ENCODE measurements at regions not wholly inside any gene's neighbourhood (a gene's known extent, or its start where the extent isn't known, plus 50 kb on each side); places are given as distances from the start of the nearest gene placed in this dataset.

DNA sequence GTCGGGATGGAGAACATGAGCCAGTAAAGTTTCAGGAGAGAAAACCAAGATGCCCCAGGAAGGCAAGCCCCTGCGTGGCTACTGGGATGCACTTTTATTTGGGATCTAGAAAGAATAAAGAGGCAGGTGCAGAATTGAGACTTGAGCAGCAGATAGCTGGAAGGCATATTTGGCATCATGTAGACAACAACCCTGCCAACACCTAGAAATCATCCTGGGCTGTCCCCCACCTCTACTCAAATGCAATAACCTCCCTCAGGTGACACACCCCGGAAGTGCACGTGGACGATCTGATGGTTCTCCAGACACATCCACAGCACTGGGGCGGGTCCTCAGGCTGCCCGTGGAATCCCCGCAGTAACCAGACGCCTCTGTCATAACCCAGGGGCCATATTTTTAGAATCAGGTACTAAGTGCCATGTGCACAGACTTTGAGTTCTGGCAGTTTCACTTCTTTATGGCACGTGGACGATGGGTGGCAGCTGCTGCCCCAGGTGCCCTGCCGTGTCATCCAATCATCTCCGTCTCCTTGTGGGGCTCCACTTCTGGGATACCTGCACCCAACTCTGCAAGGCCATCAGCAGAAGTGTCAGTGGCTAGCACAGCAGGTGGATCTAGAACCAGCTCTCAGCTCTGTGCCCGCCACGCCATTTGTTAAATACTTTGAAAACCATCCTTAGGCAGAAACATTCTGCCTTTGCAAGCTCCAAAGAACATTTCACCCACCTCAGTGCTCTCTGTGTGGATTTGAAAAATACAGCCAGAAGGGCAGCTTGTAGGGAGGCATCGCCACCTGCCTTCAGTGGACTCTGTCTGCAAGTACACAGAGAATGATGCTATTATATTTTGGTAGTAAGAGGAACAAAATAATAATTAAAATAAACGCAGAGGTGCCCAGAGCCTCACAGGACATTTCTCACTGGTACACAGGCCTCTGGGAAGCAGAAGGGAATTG is 771.7 kb upstream of the TMEM132C start:
- no peaks in the 10 kb centered on the region for H3K4me1 ChIP-seq (ENCODE audit: control insufficient read depth in 2 of 3, insufficient read depth in 2 of 3, low read depth in 1 of 3, low read length in 3 of 3)
- intact Hi-C loops (cut with DNase I) = no loop called here
- DNase-seq (no peak), FAIRE-seq (no peak)
- H3K4me3 ChIP-seq (ENCODE audit: low read length in 3 of 3) = no peak overlapping the region
- TF ChIP-seq CTCF (IDR thresholded peaks at IDR 0.05; ENCODE audit: borderline replicate concordance, extremely low read depth, insufficient read depth) = no peak
- H3K9me3 ChIP-seq (ENCODE audit: control insufficient read depth in 2 of 3, insufficient read depth in 1 of 3, low read length in 3 of 3) = no peaks in the 10 kb centered on the region
- no peaks in the 10 kb centered on the region for H3K36me3 ChIP-seq (ENCODE audit: control insufficient read depth in 2 of 3, insufficient read depth in 3 of 3, low read length in 3 of 3)
- H3K9ac ChIP-seq (ENCODE audit: low read length in 3 of 3) = no peak overlapping the region
- H3K27me3 ChIP-seq (ENCODE audit: control insufficient read depth, insufficient read depth, low read length) = no peaks in the 10 kb centered on the region
- H3K27ac ChIP-seq (ENCODE audit: low read depth in 2 of 2, low read length in 2 of 2) = no peak overlapping the region

GRCh38 chr12:127496255-127496654 is 770.7 kb upstream of the TMEM132C start:
- no peak for TF ChIP-seq CTCF (IDR thresholded peaks at IDR 0.05; ENCODE audit: borderline replicate concordance, extremely low read depth, insufficient read depth)
- no peak overlapping the region for H3K27ac ChIP-seq (ENCODE audit: low read depth in 2 of 2, low read length in 2 of 2)
- no peak overlapping the region for H3K4me3 ChIP-seq (ENCODE audit: low read length in 3 of 3)
- intact Hi-C loops (cut with DNase I) = no loop called here
- no peaks in the 10 kb centered on the region for H3K36me3 ChIP-seq (ENCODE audit: control insufficient read depth in 2 of 3, insufficient read depth in 3 of 3, low read length in 3 of 3)
- DNase-seq (no peak), FAIRE-seq (no peak)
- no peak overlapping the region for H3K9ac ChIP-seq (ENCODE audit: low read length in 3 of 3)
- no peaks in the 10 kb centered on the region for H3K4me1 ChIP-seq (ENCODE audit: control insufficient read depth in 2 of 3, insufficient read depth in 2 of 3, low read depth in 1 of 3, low read length in 3 of 3)
- H3K27me3 ChIP-seq (ENCODE audit: control insufficient read depth, insufficient read depth, low read length) = no peaks in the 10 kb centered on the region
- no peaks in the 10 kb centered on the region for H3K9me3 ChIP-seq (ENCODE audit: control insufficient read depth in 2 of 3, insufficient read depth in 1 of 3, low read length in 3 of 3)

- Histone ChIP-seq H3K4me3 (ENCODE audit: low read length in 3 of 3) (no peak overlapping the region), H3K4me1 (ENCODE audit: control insufficient read depth in 2 of 3, insufficient read depth in 2 of 3, low read depth in 1 of 3, low read length in 3 of 3) (no peaks in the 10 kb centered on the region), H3K9me3 (ENCODE audit: control insufficient read depth in 2 of 3, insufficient read depth in 1 of 3, low read length in 3 of 3) (peaks cover 0 to 3% (median 0%) of the 10 kb centered on the region in 3 donors), H3K27ac (ENCODE audit: low read depth in 2 of 2, low read length in 2 of 2) (no peak overlapping the region), H3K36me3 (ENCODE audit: control insufficient read depth in 2 of 3, insufficient read depth in 3 of 3, low read length in 3 of 3) (no peaks in the 10 kb centered on the region), H3K27me3 (ENCODE audit: control insufficient read depth, insufficient read depth, low read length) (no peaks in the 10 kb centered on the region), H3K9ac (ENCODE audit: low read length in 3 of 3) (no peak overlapping the region)
- FAIRE-seq (no peak), DNase-seq (no peak)
- intact Hi-C loops (cut with DNase I) = no loop called here
- no peak for TF ChIP-seq CTCF (IDR thresholded peaks at IDR 0.05; ENCODE audit: borderline replicate concordance, extremely low read depth, insufficient read depth)
Measured at GRCh38 chr12:127500512-127501035, 766.4 kb upstream of the TMEM132C start.
